ENCODE measurements at regions not wholly inside any gene's neighbourhood (a gene's known extent, or its start where the extent isn't known, plus 50 kb on each side); places are given as distances from the start of the nearest gene placed in this dataset.
"Not testable (repeated sequence)": the region's sequence is repeated elsewhere in the genome, so short reads cannot be mapped to it uniquely, and the experiment has no call there.

GRCh38 chr13:50543782-50544181, 299.7 kb downstream of the DLEU7 start:
- DNase-seq = no peak

GRCh38 chr13:50544211-50544610, 299.3 kb downstream of the DLEU7 start:
- no peak for DNase-seq

- DNase-seq = not testable (repeated sequence)
Measured at GRCh38 chr13:50547175-50547574, 296.3 kb downstream of the DLEU7 start.

GRCh38 chr13:50548586-50548985, 294.9 kb downstream of the DLEU7 start:
- no peak for DNase-seq

GRCh38 chr13:50549221-50549942, 294.1 kb downstream of the DLEU7 start:
- no peak for DNase-seq

- no peak for DNase-seq
Measured at GRCh38 chr13:50550151-50550550, 293.3 kb downstream of the DLEU7 start.

GRCh38 chr13:50552424-50552966, 291.0 kb downstream of the DLEU7 start:
- no peak for DNase-seq

- no peak for DNase-seq
Measured at GRCh38 chr13:50561739-50562138, 281.8 kb downstream of the DLEU7 start.

- no peak for DNase-seq
Measured at GRCh38 chr13:50566646-50567045, 276.8 kb downstream of the DLEU7 start.

- no peak for DNase-seq
Measured at GRCh38 chr13:50572129-50572528, 271.4 kb downstream of the DLEU7 start.

GRCh38 chr13:50573066-50573465, 270.4 kb downstream of the DLEU7 start:
- no peak for DNase-seq

GRCh38 chr13:50574731-50575130, 268.8 kb downstream of the DLEU7 start:
- DNase-seq = no peak

- DNase-seq = no peak
Measured at GRCh38 chr13:50575138-50575537, 268.4 kb downstream of the DLEU7 start.

GRCh38 chr13:50576156-50576555, 267.3 kb downstream of the DLEU7 start:
- no peak for DNase-seq

GRCh38 chr13:50577806-50578205, 265.7 kb downstream of the DLEU7 start:
- DNase-seq = no peak

GRCh38 chr13:50580684-50581305, 262.7 kb downstream of the DLEU7 start:
- no peak for DNase-seq

GRCh38 chr13:50581586-50582196, 261.8 kb downstream of the DLEU7 start:
- DNase-seq = no peak

- no peak for DNase-seq
Measured at GRCh38 chr13:50584856-50585580, 258.5 kb downstream of the DLEU7 start.

GRCh38 chr13:50585674-50586413, 257.6 kb downstream of the DLEU7 start:
- DNase-seq = no peak

GRCh38 chr13:50586414-50587083, 256.9 kb downstream of the DLEU7 start:
- DNase-seq = no peak

- DNase-seq = no peak
Measured at GRCh38 chr13:50587115-50587514, 256.4 kb downstream of the DLEU7 start.
